ENCODE measurements at regions not wholly inside any gene's neighbourhood (a gene's known extent, or its start where the extent isn't known, plus 50 kb on each side); places are given as distances from the start of the nearest gene placed in this dataset.

GRCh38 chr20:57831326-57831992 is 121.6 kb upstream of the PMEPA1 start:
- no peak for TF ChIP-seq POLR2A (IDR thresholded peaks at IDR 0.05)
- no peak for TF ChIP-seq CTCF (IDR thresholded peaks at IDR 0.05)
- TF ChIP-seq POLR2AphosphoS5 (IDR thresholded peaks at IDR 0.05): no peak

Data from breast epithelium (tissue), 3 donors.